Mesodermal cell (in vitro differentiated cells): ENCODE measurements at regions not wholly inside any gene's neighbourhood (a gene's known extent, or its start where the extent isn't known, plus 50 kb on each side); places are given as distances from the start of the nearest gene placed in this dataset.

Experiments
- H3K27ac ChIP-seq: 2 replicates; pipeline ENCODE4 v1.7.0; 2013; ENCODE audit warnings: mild to moderate bottlenecking, low read depth, low read length, moderate library complexity; ENCODE audit not compliant: severe bottlenecking
- H3K36me3 ChIP-seq: 2 replicates; pipeline ENCODE4 v1.7.1; 2013; ENCODE audit warnings: mild to moderate bottlenecking, low read length, moderate library complexity; ENCODE audit not compliant: control insufficient read depth, insufficient read depth
- H3K4me1 ChIP-seq: one replicate; pipeline ENCODE4 v1.7.1; 2013; ENCODE audit warnings: mild to moderate bottlenecking, low read length; ENCODE audit not compliant: insufficient read depth, control insufficient read depth, poor library complexity, severe bottlenecking
- H3K4me3 ChIP-seq: 2 replicates; pipeline ENCODE4 v1.7.0; 2013; ENCODE audit warnings: low read length, control low read depth, mild to moderate bottlenecking; ENCODE audit not compliant: insufficient read depth, poor library complexity, severe bottlenecking; ENCODE audit errors: extremely low read depth
- H3K9me3 ChIP-seq: 2 replicates; pipeline ENCODE4 v1.7.1; 2013; ENCODE audit warnings: mild to moderate bottlenecking, low read length, moderate library complexity; ENCODE audit not compliant: control insufficient read depth
- WGBS, 2 experiments: methylation state at CpG; one replicate each; pipeline ENCODE4 v1.1.5; 2013; ENCODE audit warnings: missing lambda C conversion rate in 2 of 2; ENCODE audit not compliant: insufficient coverage in 2 of 2; 5-methylcytosine and 5-hydroxymethylcytosine counted together

DNA sequence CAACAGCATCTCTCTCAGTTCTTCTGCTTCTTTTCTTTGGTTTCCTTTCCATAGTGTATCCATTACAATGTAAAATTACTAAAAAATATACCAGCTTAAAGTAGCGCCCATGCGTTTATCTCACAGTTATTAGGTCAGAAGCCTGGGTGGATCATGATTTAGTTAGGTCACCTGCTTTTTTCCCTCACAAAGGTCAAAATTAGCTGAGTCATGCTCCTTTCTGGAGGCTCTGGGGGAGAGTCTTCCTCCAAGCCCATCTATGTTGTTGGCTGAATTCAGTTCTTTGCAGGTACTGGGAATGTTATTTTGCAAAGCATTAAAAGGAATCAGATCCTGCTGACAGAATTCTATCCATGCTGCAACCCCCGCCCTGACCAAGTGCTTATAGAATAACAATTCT is 101.6 kb upstream of the TMEM132C start:
- H3K4me3 ChIP-seq: no peak overlapping the region
- no peaks in the 10 kb centered on the region for H3K9me3 ChIP-seq
- H3K36me3 ChIP-seq: no peaks in the 10 kb centered on the region
- WGBS, 2 experiments: 100% methylated on average over 1 to 2 of the region's 3 CpGs
- no peak overlapping the region for H3K27ac ChIP-seq
- peaks cover 3% of the 10 kb centered on the region for H3K4me1 ChIP-seq

DNA sequence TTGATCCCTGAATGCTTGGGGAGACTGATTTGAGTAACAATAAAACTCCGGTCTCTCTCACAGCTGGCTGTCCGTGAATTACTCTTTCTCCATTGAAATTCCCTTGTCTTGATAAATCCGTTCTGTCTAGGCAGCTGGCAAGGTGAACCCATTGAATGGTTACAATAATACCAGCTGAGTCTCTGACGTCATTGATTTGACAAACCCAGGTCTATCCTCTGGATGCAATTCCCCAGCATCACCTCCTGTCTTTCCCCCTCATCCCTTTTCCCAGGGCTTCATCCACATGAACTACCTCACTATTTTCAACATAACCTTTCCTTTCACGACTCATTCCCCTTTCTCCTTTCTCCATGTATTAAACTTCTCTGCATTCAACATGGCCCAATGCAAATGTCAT is 98.7 kb upstream of the TMEM132C start:
- H3K9me3 ChIP-seq: peaks cover 3% of the 10 kb centered on the region
- H3K27ac ChIP-seq: no peak overlapping the region
- no peaks in the 10 kb centered on the region for H3K36me3 ChIP-seq
- WGBS, 2 experiments: 63 to 80% methylated on average over 5 of the region's 5 CpGs
- no peak overlapping the region for H3K4me3 ChIP-seq
- peaks cover 5% of the 10 kb centered on the region for H3K4me1 ChIP-seq

DNA sequence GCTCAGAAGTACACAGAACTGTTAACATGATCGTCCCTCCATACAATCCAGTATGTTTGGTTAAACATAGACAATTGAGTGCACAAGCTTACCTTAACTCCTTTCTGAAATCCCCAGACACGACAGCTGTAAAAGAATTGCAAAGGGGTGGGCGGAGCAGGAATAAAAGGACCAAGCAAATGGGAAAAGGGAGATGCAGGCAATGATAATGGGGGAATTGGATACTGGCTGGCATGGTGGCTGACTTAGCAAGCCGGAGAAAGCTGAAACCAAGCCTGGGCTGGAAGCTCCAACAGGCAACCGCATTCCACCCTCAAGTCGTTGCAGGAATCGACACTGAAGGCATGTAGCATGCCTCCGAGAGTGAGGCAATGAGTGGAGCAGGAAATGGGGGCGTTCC is 96.8 kb upstream of the TMEM132C start:
- 83 to 86% methylated on average over 5 to 6 of the region's 9 CpGs for WGBS, 2 experiments
- Histone ChIP-seq H3K27ac (no peak overlapping the region), H3K9me3 (peaks cover 3% of the 10 kb centered on the region), H3K4me1 (peaks cover 7% of the 10 kb centered on the region), H3K36me3 (no peaks in the 10 kb centered on the region), H3K4me3 (no peak overlapping the region)

DNA sequence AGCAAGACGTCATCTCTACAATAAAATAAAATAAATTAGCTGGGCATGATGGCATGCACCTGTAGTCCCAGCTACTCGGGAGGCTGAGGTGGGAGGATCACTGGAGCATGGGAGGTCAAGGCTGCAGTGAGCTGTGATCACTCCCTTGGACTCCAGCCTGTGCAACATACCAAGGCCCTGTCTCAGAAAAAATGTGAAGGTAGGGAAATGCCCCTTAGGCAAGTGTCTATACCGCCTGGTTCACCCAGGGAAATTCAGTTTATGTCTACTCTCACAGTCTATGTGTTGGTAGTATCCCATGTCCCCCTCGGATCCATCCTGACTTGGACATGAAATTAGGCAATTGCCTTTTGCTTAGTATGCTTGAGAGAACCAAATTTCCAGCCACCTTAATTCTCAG is 88.4 kb upstream of the TMEM132C start:
- Histone ChIP-seq H3K36me3 (no peaks in the 10 kb centered on the region), H3K4me3 (no peak overlapping the region), H3K4me1 (no peaks in the 10 kb centered on the region), H3K27ac (no peak overlapping the region), H3K9me3 (no peaks in the 10 kb centered on the region)
- WGBS, 2 experiments: 80 to 87% methylated on average over 1 to 3 of the region's 4 CpGs

DNA sequence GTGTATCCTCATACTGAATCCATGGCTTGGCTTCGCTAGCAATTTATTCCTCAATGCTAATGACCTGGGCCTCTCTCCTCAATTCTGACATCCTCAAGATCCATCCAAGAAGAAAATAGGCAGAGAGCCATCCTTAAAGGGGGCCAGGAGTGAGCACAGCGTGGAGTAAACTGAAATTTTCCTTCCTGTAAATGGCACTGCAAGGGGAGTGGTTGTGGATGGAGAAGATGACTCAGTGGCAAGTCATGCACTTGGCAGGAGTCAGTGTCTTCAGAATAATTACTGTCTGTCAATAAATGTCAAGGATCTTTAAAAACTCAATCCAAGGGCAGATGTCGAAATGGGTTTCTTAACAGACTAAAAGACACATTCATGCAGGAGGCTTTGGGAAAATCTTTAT is 88.0 kb upstream of the TMEM132C start:
- 80 to 86% methylated on average over 1 of the region's 3 CpGs for WGBS, 2 experiments
- Histone ChIP-seq H3K9me3 (no peaks in the 10 kb centered on the region), H3K36me3 (no peaks in the 10 kb centered on the region)

DNA sequence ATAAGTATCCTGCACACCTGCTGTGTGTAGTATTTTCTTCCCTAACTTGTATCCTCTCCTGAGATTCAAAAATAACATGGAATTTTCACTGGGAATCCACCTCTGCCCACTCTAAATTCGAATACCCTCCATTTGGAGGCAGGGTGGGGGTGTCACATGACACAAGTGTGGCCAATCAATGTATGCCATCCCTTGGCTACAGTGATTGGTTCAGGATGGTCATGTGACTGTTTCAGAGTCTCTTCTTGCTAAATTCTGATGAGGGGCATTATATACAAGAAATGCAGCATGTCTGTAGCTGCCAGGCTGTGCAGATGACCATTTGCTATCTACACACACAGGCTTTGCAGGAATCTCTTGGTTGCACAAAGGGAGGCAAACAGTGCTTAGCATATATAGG is 86.8 kb upstream of the TMEM132C start:
- Histone ChIP-seq H3K4me1 (no peaks in the 10 kb centered on the region), H3K9me3 (no peaks in the 10 kb centered on the region), H3K4me3 (no peak overlapping the region), H3K36me3 (no peaks in the 10 kb centered on the region), H3K27ac (no peak overlapping the region)
- no CpG with 5 or more reads among the region's 1 CpG for WGBS, 2 experiments

More for the DNA sequence above, 88.0 kb upstream of the TMEM132C start:
- H3K27ac ChIP-seq: no peak overlapping the region
- no peaks in the 10 kb centered on the region for H3K4me1 ChIP-seq
- no peak overlapping the region for H3K4me3 ChIP-seq

DNA sequence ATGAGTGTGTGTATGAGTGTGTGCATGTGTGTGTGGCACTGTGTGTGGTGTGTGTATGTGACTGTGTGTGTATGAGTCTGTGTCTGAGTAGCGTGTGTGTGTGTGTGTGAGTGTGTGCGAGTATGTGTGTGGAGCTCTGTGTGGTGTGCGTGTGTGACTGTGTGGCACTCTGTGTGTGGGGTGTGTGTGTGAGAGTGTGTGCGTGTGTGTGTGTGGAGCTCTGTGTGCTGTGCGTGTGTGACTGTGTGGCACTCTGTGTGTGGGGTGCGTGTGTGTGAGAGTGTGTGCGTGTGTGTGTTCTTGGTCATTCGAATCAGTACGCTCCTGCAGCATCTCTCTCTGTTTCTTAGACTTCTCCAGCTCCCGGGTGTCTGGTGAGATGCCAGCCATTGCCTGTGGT is 76.9 kb upstream of the TMEM132C start:
- H3K36me3 ChIP-seq: no peaks in the 10 kb centered on the region
- no peaks in the 10 kb centered on the region for H3K4me1 ChIP-seq
- no peak overlapping the region for H3K4me3 ChIP-seq
- WGBS, 2 experiments: 84 to 100% methylated on average over 3 to 4 of the region's 10 CpGs
- no peaks in the 10 kb centered on the region for H3K9me3 ChIP-seq
- no peak overlapping the region for H3K27ac ChIP-seq

DNA sequence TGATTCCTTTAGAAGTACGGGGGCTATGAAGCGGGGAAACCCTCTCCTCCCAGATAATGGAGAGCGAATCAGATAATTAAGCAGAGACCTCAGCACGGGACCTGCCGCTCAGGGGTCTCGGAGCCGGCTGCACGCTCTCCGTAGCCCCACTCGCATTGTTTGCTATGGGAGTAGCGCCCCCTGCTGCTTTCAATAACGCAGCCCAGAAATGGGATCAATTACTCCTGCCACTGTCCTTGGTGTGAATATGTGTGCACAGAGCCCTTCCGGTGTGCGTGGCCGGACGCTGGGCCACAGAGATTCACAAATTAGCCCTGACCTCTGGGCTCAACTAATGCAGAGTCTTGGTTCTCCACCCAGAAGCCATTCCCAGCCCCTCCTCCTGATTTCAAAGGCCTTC is 76.4 kb upstream of the TMEM132C start:
- H3K27ac ChIP-seq: no peak overlapping the region
- 14 to 22% methylated on average over 14 to 16 of the region's 16 CpGs for WGBS, 2 experiments
- no peak overlapping the region for H3K4me3 ChIP-seq
- no peaks in the 10 kb centered on the region for H3K9me3 ChIP-seq
- no peaks in the 10 kb centered on the region for H3K4me1 ChIP-seq
- no peaks in the 10 kb centered on the region for H3K36me3 ChIP-seq

DNA sequence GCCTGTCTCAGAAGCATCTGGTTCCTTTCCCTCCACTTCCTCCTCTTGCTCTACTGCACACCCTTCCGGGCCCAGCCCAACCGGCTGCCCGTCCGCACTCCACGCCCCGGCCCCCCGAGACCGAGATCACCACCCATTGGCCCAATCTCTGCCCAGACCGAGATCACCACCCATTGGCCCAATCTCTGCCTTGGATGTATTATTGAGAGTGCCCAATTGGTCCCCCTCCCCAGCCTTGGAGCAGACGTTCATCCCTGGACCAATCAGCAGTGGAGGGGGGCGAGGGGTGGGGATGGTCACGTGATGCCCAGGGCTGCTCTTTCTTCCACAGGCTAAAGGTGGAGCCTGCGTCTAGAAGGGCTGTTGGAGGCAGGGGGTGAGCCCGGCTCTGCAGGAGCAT is 75.6 kb upstream of the TMEM132C start:
- Histone ChIP-seq H3K4me3 (no peak overlapping the region), H3K4me1 (no peaks in the 10 kb centered on the region), H3K27ac (no peak overlapping the region), H3K9me3 (no peaks in the 10 kb centered on the region), H3K36me3 (no peaks in the 10 kb centered on the region)
- 76 to 82% methylated on average over 7 to 9 of the region's 14 CpGs for WGBS, 2 experiments

DNA sequence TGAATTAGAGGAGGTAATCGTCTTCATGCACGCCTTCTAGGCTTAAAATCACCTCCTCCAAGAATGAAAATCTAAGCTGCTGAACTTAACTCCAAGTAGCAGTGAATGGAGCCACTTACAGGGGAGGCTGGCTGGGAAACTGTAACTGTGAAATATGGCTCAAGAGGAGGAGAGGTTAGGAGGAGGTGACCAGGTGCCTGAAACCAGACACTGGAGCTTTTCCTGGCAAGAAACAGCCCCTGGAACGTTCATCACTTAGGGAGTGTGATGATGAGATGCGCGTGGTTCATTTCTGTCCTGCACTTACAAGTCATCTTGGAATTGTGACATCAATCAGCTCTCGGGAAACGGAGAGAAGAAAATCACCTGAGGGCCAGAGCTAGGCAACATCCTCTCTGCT is 62.3 kb upstream of the TMEM132C start:
- Histone ChIP-seq H3K36me3 (no peaks in the 10 kb centered on the region), H3K4me1 (no peaks in the 10 kb centered on the region), H3K9me3 (peaks cover 12% of the 10 kb centered on the region), H3K4me3 (no peak overlapping the region), H3K27ac (no peak overlapping the region)
- 82 to 83% methylated on average over 5 of the region's 7 CpGs for WGBS, 2 experiments

DNA sequence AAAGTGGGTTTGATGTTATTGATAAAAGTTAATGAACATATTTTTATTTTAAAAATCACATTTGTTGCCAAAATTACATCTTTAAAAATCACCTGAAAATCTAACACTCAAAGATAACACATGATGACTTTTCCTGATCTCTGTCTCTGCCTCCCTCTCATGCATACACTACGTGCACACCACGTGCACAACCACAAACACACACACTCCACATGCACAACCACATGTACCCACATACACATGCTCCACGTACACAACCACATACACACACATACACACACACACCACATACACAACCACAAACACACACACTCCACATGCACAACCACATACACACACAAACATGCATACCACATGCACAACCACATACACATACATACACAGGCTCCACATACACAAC is 61.8 kb upstream of the TMEM132C start:
- no peaks in the 10 kb centered on the region for H3K4me1 ChIP-seq
- WGBS, 2 experiments: 81 to 84% methylated on average over 2 to 3 of the region's 3 CpGs
- H3K27ac ChIP-seq: no peak overlapping the region
- H3K9me3 ChIP-seq: peaks cover 12% of the 10 kb centered on the region
- H3K4me3 ChIP-seq: no peak overlapping the region
- no peaks in the 10 kb centered on the region for H3K36me3 ChIP-seq

DNA sequence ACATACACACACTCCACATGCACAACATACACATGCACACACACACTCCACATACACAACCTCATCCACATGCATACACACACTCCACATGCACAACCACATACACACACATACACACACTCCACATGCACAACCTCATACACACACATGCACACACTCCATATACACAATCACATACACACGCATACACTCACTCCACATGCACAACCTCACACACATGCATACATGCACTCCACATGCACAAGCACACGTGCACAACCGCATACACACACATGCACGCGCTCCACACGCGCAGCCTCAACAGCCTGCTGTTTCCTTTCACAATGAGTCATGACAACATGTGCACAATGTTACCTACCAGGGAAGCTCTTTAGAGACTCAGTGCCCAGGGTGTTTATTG is 61.2 kb upstream of the TMEM132C start:
- 95 to 99% methylated on average over 5 to 6 of the region's 7 CpGs for WGBS, 2 experiments
- H3K9me3 ChIP-seq: peaks cover 12% of the 10 kb centered on the region
- no peaks in the 10 kb centered on the region for H3K4me1 ChIP-seq
- no peaks in the 10 kb centered on the region for H3K36me3 ChIP-seq
- no peak overlapping the region for H3K4me3 ChIP-seq
- H3K27ac ChIP-seq: no peak overlapping the region
